SJSA1 (cell line): ENCODE measurements at regions not wholly inside any gene's neighbourhood (a gene's known extent, or its start where the extent isn't known, plus 50 kb on each side); places are given as distances from the start of the nearest gene placed in this dataset.
A peak's percentile ranks its signal among the peaks of the same experiment; 100 is the strongest.
"Not testable (repeated sequence)": the region's sequence is repeated elsewhere in the genome, so short reads cannot be mapped to it uniquely, and the experiment has no call there.

Experiments
- DNase-seq, 2 experiments: peaks; one replicate each; pipeline ENCODE4 v3.0.0-alpha.2; 2015 to 2020; ENCODE audit warnings: low spot score in 2 of 2, low read depth in 1 of 2
- H3K27ac ChIP-seq: fragments of 250-450 bp; sonication (Bioruptor Pico); 2 replicates; pipeline ENCODE4 v1.5.1; 2020; ENCODE audit warnings: mild to moderate bottlenecking, moderate library complexity
- H3K27me3 ChIP-seq: fragments of 250-450 bp; sonication (Bioruptor Pico); replicated peaks from 2 replicates; pipeline ENCODE4 v1.5.1; 2020; ENCODE audit warnings: mild to moderate bottlenecking, moderate library complexity
- H3K36me3 ChIP-seq: fragments of 250-450 bp; sonication (Bioruptor Pico); 2 replicates; pipeline ENCODE4 v1.5.1; 2020; ENCODE audit warnings: mild to moderate bottlenecking
- H3K4me1 ChIP-seq: fragments of 250-450 bp; sonication (Bioruptor Pico); replicated peaks from 2 replicates; pipeline ENCODE4 v1.6.1; 2021; ENCODE audit warnings: mild to moderate bottlenecking
- H3K4me3 ChIP-seq: fragments of 250-450 bp; sonication (Bioruptor Pico); 2 replicates; pipeline ENCODE4 v1.5.1; 2020; ENCODE audit warnings: mild to moderate bottlenecking
- H3K9me3 ChIP-seq: fragments of 250-450 bp; sonication (Bioruptor Pico); replicated peaks from 2 replicates; pipeline ENCODE4 v1.5.1; 2020; ENCODE audit warnings: mild to moderate bottlenecking

GRCh38 chr1:232415481-232415880 lies 214.5 kb downstream of the SIPA1L2 start:
- not testable (repeated sequence) for H3K4me1 ChIP-seq, DNase-seq, H3K36me3 ChIP-seq, H3K27me3 ChIP-seq, H3K9me3 ChIP-seq, H3K4me3 ChIP-seq, H3K27ac ChIP-seq

- no peak overlapping the region for H3K4me3 ChIP-seq
- H3K4me1 ChIP-seq: no peaks in the 10 kb centered on the region
- no peaks in the 10 kb centered on the region for H3K36me3 ChIP-seq
- no peaks in the 10 kb centered on the region for H3K27me3 ChIP-seq
- H3K27ac ChIP-seq: no peak overlapping the region
- H3K9me3 ChIP-seq: no peaks in the 10 kb centered on the region; the same call in 1 of the 2 replicates
- no peak for DNase-seq
Observed at GRCh38 chr1:232414100-232414499, 215.8 kb downstream of the SIPA1L2 start.

- Histone ChIP-seq H3K4me1 (no peaks in the 10 kb centered on the region), H3K27me3 (no peaks in the 10 kb centered on the region), H3K9me3 (no peaks in the 10 kb centered on the region; the same call in 1 of the 2 replicates), H3K36me3 (no peaks in the 10 kb centered on the region), H3K27ac (no peak overlapping the region), H3K4me3 (no peak overlapping the region)
- no peak for DNase-seq
Observed at GRCh38 chr1:232413674-232414073, 216.3 kb downstream of the SIPA1L2 start.

- no peaks in the 10 kb centered on the region for H3K9me3 ChIP-seq
- no peaks in the 10 kb centered on the region for H3K36me3 ChIP-seq
- DNase-seq: no peak
- H3K27ac ChIP-seq: no peak overlapping the region
- H3K27me3 ChIP-seq: no peaks in the 10 kb centered on the region
- H3K4me3 ChIP-seq: no peak overlapping the region
- H3K4me1 ChIP-seq: no peaks in the 10 kb centered on the region
Observed at GRCh38 chr1:232409584-232409983, 220.3 kb downstream of the SIPA1L2 start.

- H3K27me3 ChIP-seq: no peaks in the 10 kb centered on the region
- no peaks in the 10 kb centered on the region for H3K4me1 ChIP-seq
- H3K4me3 ChIP-seq: no peak overlapping the region
- peaks cover 4% of the 10 kb centered on the region for H3K36me3 ChIP-seq
- H3K9me3 ChIP-seq: no peaks in the 10 kb centered on the region
- no peak overlapping the region for H3K27ac ChIP-seq
- no peak for DNase-seq
Observed at GRCh38 chr1:232407120-232407519, 222.8 kb downstream of the SIPA1L2 start.

GRCh38 chr1:232405781-232406180 lies 224.2 kb downstream of the SIPA1L2 start:
- DNase-seq: no peak
- Histone ChIP-seq H3K27me3 (no peaks in the 10 kb centered on the region), H3K36me3 (peaks cover 4% of the 10 kb centered on the region), H3K27ac (no peak overlapping the region), H3K4me1 (no peaks in the 10 kb centered on the region), H3K4me3 (no peak overlapping the region), H3K9me3 (no peaks in the 10 kb centered on the region)

GRCh38 chr1:232404981-232405731 lies 224.8 kb downstream of the SIPA1L2 start:
- H3K4me1 ChIP-seq: no peaks in the 10 kb centered on the region
- no peaks in the 10 kb centered on the region for H3K9me3 ChIP-seq
- DNase-seq: no peak
- no peaks in the 10 kb centered on the region for H3K27me3 ChIP-seq
- no peak overlapping the region for H3K27ac ChIP-seq
- peaks cover 4% of the 10 kb centered on the region for H3K36me3 ChIP-seq
- no peak overlapping the region for H3K4me3 ChIP-seq

GRCh38 chr1:232404227-232404626 lies 225.7 kb downstream of the SIPA1L2 start:
- Histone ChIP-seq H3K4me3 (no peak overlapping the region), H3K4me1 (no peaks in the 10 kb centered on the region), H3K27ac (no peak overlapping the region)

GRCh38 chr1:232403017-232403714 lies 226.8 kb downstream of the SIPA1L2 start:
- no peaks in the 10 kb centered on the region for H3K9me3 ChIP-seq
- H3K4me3 ChIP-seq: no peak overlapping the region
- no peaks in the 10 kb centered on the region for H3K27me3 ChIP-seq
- H3K27ac ChIP-seq: no peak overlapping the region
- DNase-seq: no peak
- H3K36me3 ChIP-seq: peaks cover 4% of the 10 kb centered on the region
- H3K4me1 ChIP-seq: no peaks in the 10 kb centered on the region

More at GRCh38 chr1:232404227-232404626, 225.7 kb downstream of the SIPA1L2 start:
- no peaks in the 10 kb centered on the region for H3K27me3 ChIP-seq
- peaks cover 4% of the 10 kb centered on the region for H3K36me3 ChIP-seq
- H3K9me3 ChIP-seq: no peaks in the 10 kb centered on the region
- no peak for DNase-seq

- no peak for DNase-seq
- Histone ChIP-seq H3K4me3 (no peak overlapping the region), H3K27ac (no peak overlapping the region), H3K4me1 (no peaks in the 10 kb centered on the region), H3K36me3 (peaks cover 4% of the 10 kb centered on the region), H3K27me3 (no peaks in the 10 kb centered on the region), H3K9me3 (no peaks in the 10 kb centered on the region)
Observed at GRCh38 chr1:232398823-232399222, 231.1 kb downstream of the SIPA1L2 start.

GRCh38 chr1:232393444-232394146 lies 236.3 kb downstream of the SIPA1L2 start:
- DNase-seq: no peak
- H3K4me3 ChIP-seq: no peak overlapping the region
- peaks cover 5% of the 10 kb centered on the region; the same call in 1 of the 2 replicates for H3K4me1 ChIP-seq
- no peak overlapping the region for H3K27ac ChIP-seq
- no peaks in the 10 kb centered on the region for H3K9me3 ChIP-seq
- no peaks in the 10 kb centered on the region for H3K36me3 ChIP-seq
- no peaks in the 10 kb centered on the region for H3K27me3 ChIP-seq

- no peaks in the 10 kb centered on the region for H3K27me3 ChIP-seq
- H3K4me3 ChIP-seq: no peak overlapping the region
- H3K4me1 ChIP-seq: peaks cover 5% of the 10 kb centered on the region; the same call in 1 of the 2 replicates
- H3K9me3 ChIP-seq: no peaks in the 10 kb centered on the region
- DNase-seq: peak in 1 of 2 experiments; percentile 24
- H3K36me3 ChIP-seq: no peaks in the 10 kb centered on the region
- no peak overlapping the region for H3K27ac ChIP-seq
Observed at GRCh38 chr1:232393010-232393409, 236.9 kb downstream of the SIPA1L2 start.

- Histone ChIP-seq H3K36me3 (no peaks in the 10 kb centered on the region), H3K27ac (no peak overlapping the region), H3K9me3 (no peaks in the 10 kb centered on the region), H3K27me3 (no peaks in the 10 kb centered on the region), H3K4me1 (peaks cover 5% of the 10 kb centered on the region; the same call in 1 of the 2 replicates), H3K4me3 (no peak overlapping the region)
- no peak for DNase-seq
Observed at GRCh38 chr1:232390590-232390989, 239.3 kb downstream of the SIPA1L2 start.

- Histone ChIP-seq H3K27me3 (no peaks in the 10 kb centered on the region), H3K27ac (no peak overlapping the region), H3K4me3 (no peak overlapping the region), H3K36me3 (no peaks in the 10 kb centered on the region), H3K9me3 (no peaks in the 10 kb centered on the region), H3K4me1 (peaks cover 11% of the 10 kb centered on the region)
- DNase-seq: no peak
Observed at GRCh38 chr1:232389744-232390143, 240.2 kb downstream of the SIPA1L2 start.
